OCI-LY7 (cell line): ENCODE measurements at regions not wholly inside any gene's neighbourhood (a gene's known extent, or its start where the extent isn't known, plus 50 kb on each side); places are given as distances from the start of the nearest gene placed in this dataset.

Source experiments
- BruUV-seq: library from RNA; stranded (reverse); fragments of 400-500 nt; replicated peaks from 2 replicates; lab custom pipeline; 2021; lab: Mats Ljungman, UMichigan
- CTCF ChIA-PET: fragments of 300-600 bp; sonication (Branson Sonifier 250); formaldehyde crosslinking; loops from one replicate; lab custom pipeline; 2022; ENCODE audit warnings: antibody characterized with exemption; ENCODE audit not compliant: unreplicated experiment; lab: Charles Lee
- POLR2A ChIA-PET: fragments of 300-600 bp; sonication (Branson Sonifier 250); formaldehyde crosslinking; loops from one replicate; lab custom pipeline; 2022; ENCODE audit warnings: antibody characterized with exemption; lab: Charles Lee
- DNase-seq: peaks from one replicate; pipeline ENCODE4 v3.0.0-alpha.2; 2015; ENCODE audit warnings: low spot score
- H2AFZ ChIP-seq: fragments of 200-600 bp; sonication (generic), shearing (Covaris generic); 2 replicates; pipeline ENCODE4 v1.6.1; 2014; ENCODE audit warnings: mild to moderate bottlenecking, antibody characterized with exemption, low read length, moderate library complexity
- H3K27ac ChIP-seq: fragments of 200-600 bp; sonication (generic); 2 replicates; pipeline ENCODE4 v1.5.1; 2014; ENCODE audit warnings: mixed run types, low read depth, mild to moderate bottlenecking, moderate library complexity, low read length, inconsistent platforms; ENCODE audit not compliant: poor library complexity, severe bottlenecking
- H3K36me3 ChIP-seq: fragments of 200-600 bp; sonication (generic); 2 replicates; pipeline ENCODE4 v1.6.1; 2014; ENCODE audit warnings: mild to moderate bottlenecking, antibody characterized with exemption, low read length, moderate library complexity, mixed read lengths; ENCODE audit not compliant: insufficient read depth
- H3K4me1 ChIP-seq: fragments of 200-600 bp; sonication (generic); 2 replicates; pipeline ENCODE4 v1.5.1; 2014; ENCODE audit warnings: mild to moderate bottlenecking, low read length; ENCODE audit not compliant: insufficient read depth, poor library complexity, severe bottlenecking
- H3K4me2 ChIP-seq: fragments of 200-600 bp; sonication (generic); 2 replicates; pipeline ENCODE4 v1.6.1; 2014; ENCODE audit warnings: mild to moderate bottlenecking, low read length
- H3K4me3 ChIP-seq: fragments of 200-600 bp; sonication (generic); 2 replicates; pipeline ENCODE4 v1.5.1; 2014; ENCODE audit warnings: mild to moderate bottlenecking, low read depth, low read length; ENCODE audit not compliant: poor library complexity, severe bottlenecking
- H3K79me2 ChIP-seq: fragments of 200-600 bp; sonication (generic); 2 replicates; pipeline ENCODE4 v1.6.1; 2016; ENCODE audit warnings: low read depth, mild to moderate bottlenecking, low read length, moderate library complexity, mixed read lengths; ENCODE audit not compliant: insufficient read depth
- H3K9me2 ChIP-seq: fragments of 200-600 bp; sonication (generic); 2 replicates; pipeline ENCODE4 v1.6.1; 2016; ENCODE audit warnings: mild to moderate bottlenecking, low read length, mixed read lengths; ENCODE audit not compliant: insufficient read depth
- H3K9me3 ChIP-seq: fragments of 200-600 bp; sonication (generic); 2 replicates; pipeline ENCODE4 v1.6.1; 2014; ENCODE audit warnings: mild to moderate bottlenecking, mixed run types, low read length, mixed read lengths
- H4K20me1 ChIP-seq: fragments of 200-600 bp; sonication (generic); 2 replicates; pipeline ENCODE4 v1.6.1; 2014; ENCODE audit warnings: mild to moderate bottlenecking, antibody characterized with exemption, low read length, moderate library complexity, mixed read lengths; ENCODE audit not compliant: insufficient read depth
- EZH2phosphoT487 ChIP-seq: fragments of 200-600 bp; sonication (generic); IDR thresholded peaks from 2 replicates; pipeline ENCODE4 v1.6.1; 2018; ENCODE audit warnings: low read depth, borderline replicate concordance, mild to moderate bottlenecking, mixed run types, antibody characterized with exemption, low read length, moderate library complexity, mixed read lengths
- intact Hi-C: fragments of 100-400 bp; cut with micrococcal nuclease; formaldehyde crosslinking; loops from one replicate; pipeline ENCODE4 v1.10.0; 2022; ENCODE audit not compliant: unreplicated experiment
- TF ChIP-seq, protein P1 (sequence below): fragments of 200-600 bp; sonication (generic); conservative IDR thresholded peaks from 2 replicates; pipeline ENCODE4 v1.5.1; 2014; ENCODE audit warnings: mild to moderate bottlenecking, antibody characterized with exemption, low read length, moderate library complexity, mixed read lengths

DNA sequence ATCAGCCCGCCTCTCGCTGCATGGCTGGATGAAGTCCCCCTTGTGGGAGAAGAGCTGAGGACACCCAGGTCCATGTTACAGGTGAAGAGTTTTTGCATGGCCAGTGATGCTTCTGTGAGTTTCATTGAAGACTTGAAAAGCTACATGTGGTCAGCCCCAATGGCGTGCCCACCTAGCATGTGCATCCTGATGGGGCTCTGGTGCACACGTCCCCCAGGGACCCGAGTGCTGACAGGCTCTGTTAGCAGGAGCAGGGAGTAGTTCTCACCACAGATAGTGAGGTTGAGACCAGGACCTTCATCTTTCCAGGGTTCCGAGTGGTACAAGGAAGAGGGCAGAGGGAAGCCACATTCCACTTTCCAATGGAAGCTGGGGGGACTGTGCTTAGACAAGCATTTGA lies 184.8 kb upstream of the C1orf174 start:
- TF ChIP-seq, protein P1, sequence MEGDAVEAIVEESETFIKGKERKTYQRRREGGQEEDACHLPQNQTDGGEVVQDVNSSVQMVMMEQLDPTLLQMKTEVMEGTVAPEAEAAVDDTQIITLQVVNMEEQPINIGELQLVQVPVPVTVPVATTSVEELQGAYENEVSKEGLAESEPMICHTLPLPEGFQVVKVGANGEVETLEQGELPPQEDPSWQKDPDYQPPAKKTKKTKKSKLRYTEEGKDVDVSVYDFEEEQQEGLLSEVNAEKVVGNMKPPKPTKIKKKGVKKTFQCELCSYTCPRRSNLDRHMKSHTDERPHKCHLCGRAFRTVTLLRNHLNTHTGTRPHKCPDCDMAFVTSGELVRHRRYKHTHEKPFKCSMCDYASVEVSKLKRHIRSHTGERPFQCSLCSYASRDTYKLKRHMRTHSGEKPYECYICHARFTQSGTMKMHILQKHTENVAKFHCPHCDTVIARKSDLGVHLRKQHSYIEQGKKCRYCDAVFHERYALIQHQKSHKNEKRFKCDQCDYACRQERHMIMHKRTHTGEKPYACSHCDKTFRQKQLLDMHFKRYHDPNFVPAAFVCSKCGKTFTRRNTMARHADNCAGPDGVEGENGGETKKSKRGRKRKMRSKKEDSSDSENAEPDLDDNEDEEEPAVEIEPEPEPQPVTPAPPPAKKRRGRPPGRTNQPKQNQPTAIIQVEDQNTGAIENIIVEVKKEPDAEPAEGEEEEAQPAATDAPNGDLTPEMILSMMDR = no peak
- no peak for TF ChIP-seq EZH2phosphoT487
- Histone ChIP-seq H2AFZ (no peak overlapping the region), H3K9me3 (peaks cover 2% of the 10 kb centered on the region; the same call in 1 of the 2 replicates), H3K36me3 (no peaks in the 10 kb centered on the region), H3K4me2 (no peak overlapping the region), H3K27ac (no peak overlapping the region), H3K4me3 (no peak overlapping the region), H3K4me1 (no peaks in the 10 kb centered on the region), H4K20me1 (no peaks in the 10 kb centered on the region), H3K9me2 (no peaks in the 10 kb centered on the region), H3K79me2 (no peaks in the 10 kb centered on the region)
- DNase-seq = no peak
- intact Hi-C loops = no loop called here
- CTCF ChIA-PET = interaction anchor here (0.6 kb wide), 1 partner anchor 191 kb away, joined by 4 read pairs; no protein-coding TSS in a partner anchor
- no TSS peak for BruUV-seq
- POLR2A ChIA-PET = no interaction called here

DNA sequence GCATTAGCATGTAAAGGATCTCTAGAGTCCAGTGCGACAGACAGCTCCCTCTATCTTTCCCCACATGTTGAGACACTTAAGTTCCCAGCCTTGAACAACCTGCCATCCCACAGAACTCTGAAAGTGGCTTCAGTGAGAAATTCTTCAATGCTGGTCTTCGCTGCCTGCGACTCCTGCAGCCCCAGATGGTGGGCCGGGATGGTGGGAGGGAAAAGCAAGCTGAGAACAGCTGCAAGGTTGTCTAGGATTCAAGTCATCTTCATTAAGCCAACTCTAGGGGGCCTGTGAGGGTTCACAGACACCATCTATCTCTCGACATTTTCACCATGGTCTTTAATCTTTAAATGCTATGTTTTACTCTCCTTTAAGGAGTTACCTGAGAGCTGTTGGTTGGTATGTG lies 185.5 kb upstream of the C1orf174 start:
- Histone ChIP-seq H3K36me3 (no peaks in the 10 kb centered on the region), H3K9me3 (no peaks in the 10 kb centered on the region; the same call in 1 of the 2 replicates), H3K4me1 (no peaks in the 10 kb centered on the region), H3K79me2 (no peaks in the 10 kb centered on the region), H3K9me2 (no peaks in the 10 kb centered on the region), H2AFZ (no peak overlapping the region), H3K4me2 (no peak overlapping the region), H3K27ac (no peak overlapping the region), H3K4me3 (no peak overlapping the region), H4K20me1 (no peaks in the 10 kb centered on the region)
- ChIA-PET CTCF (no interaction called here), POLR2A (interaction anchor here (0.6 kb wide), 1 partner anchor 104 kb away, joined by 3 read pairs; no protein-coding TSS in a partner anchor)
- no TSS peak for BruUV-seq
- no peak for DNase-seq
- TF ChIP-seq, protein P1 = peak; percentile 43; the same call in 1 of the 2 replicates
- TF ChIP-seq EZH2phosphoT487 = no peak
- intact Hi-C loops = no loop called here

DNA sequence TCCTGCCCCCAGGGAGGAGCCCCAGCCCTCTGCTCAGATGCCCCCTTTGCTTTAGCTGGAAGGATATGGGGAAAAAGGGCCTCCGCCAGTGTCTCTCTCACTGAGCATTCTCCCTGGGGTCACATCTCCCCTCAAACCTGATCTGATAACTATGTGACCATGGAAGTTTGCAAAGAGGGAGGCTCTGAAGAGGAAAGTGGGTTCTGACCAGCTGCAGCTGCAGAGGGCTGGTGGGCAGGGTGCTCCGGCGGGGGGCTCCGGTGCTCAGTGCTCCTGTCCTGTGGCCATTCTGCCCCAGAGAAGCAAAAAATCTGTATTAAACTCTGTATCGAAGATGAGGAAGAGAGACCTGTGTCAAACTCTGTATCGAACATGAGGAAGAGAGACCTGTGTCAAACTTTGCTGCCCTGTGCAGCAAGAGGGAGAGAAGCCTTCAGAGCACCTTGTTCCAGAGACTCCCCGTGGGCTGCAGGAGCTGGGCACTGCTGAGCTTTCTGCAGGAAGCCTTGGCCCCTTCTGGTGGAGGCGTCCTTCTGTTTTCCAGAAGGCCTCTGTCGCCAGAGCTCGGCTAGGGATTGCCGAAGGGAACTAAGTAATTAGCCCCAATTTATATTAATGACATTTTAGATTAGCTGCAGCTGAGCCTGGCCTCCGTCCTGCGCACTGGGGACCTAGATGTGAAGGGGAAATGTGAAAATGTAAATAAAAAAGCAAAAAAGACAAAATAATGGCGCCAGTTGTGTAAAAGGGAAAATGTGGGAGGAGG lies 186.2 kb upstream of the C1orf174 start:
- no peaks in the 10 kb centered on the region for H3K36me3 ChIP-seq
- H4K20me1 ChIP-seq = no peaks in the 10 kb centered on the region
- H2AFZ ChIP-seq = no peak overlapping the region
- TF ChIP-seq, protein P1 = no peak
- no peak for TF ChIP-seq EZH2phosphoT487
- BruUV-seq = no TSS peak
- no peak for DNase-seq
- H3K4me1 ChIP-seq = no peaks in the 10 kb centered on the region
- H3K9me2 ChIP-seq = no peaks in the 10 kb centered on the region
- ChIA-PET POLR2A (interaction anchor here (0.6 kb wide), 1 partner anchor 104 kb away, joined by 3 read pairs; no protein-coding TSS in a partner anchor), CTCF (no interaction called here)
- intact Hi-C loops = no loop called here
- no peak overlapping the region for H3K4me2 ChIP-seq
- H3K27ac ChIP-seq = no peak overlapping the region
- no peaks in the 10 kb centered on the region for H3K79me2 ChIP-seq
- H3K9me3 ChIP-seq = no peaks in the 10 kb centered on the region; the same call in 1 of the 2 replicates
- no peak overlapping the region for H3K4me3 ChIP-seq
